ENCODE measurements at regions not wholly inside any gene's neighbourhood (a gene's known extent, or its start where the extent isn't known, plus 50 kb on each side); places are given as distances from the start of the nearest gene placed in this dataset.

- DNase-seq (ENCODE audit: low spot score): no peak
- TF ChIP-seq CTCF (IDR thresholded peaks at IDR 0.05; ENCODE audit: borderline replicate concordance, control extremely low read depth, extremely low read depth, insufficient read depth, missing control alignments): no peak
- in situ Hi-C loops (cut with MboI; ENCODE audit: low sequenced_read_pairs, unreplicated experiment): loop anchor here (10.0 kb wide), 1 partner anchor 405 kb away; no protein-coding TSS in a partner anchor
Observed at GRCh38 chr14:25120261-25120660, 70.3 kb upstream of the STXBP6 start.

- no peak for TF ChIP-seq CTCF (IDR thresholded peaks at IDR 0.05; ENCODE audit: borderline replicate concordance, control extremely low read depth, extremely low read depth, insufficient read depth, missing control alignments)
- DNase-seq (ENCODE audit: low spot score): no peak
- in situ Hi-C loops (cut with MboI; ENCODE audit: low sequenced_read_pairs, unreplicated experiment): no loop called here
Observed at GRCh38 chr14:25118671-25119070, 68.7 kb upstream of the STXBP6 start.

- no peak for DNase-seq (ENCODE audit: low spot score)
- no peak for TF ChIP-seq CTCF (IDR thresholded peaks at IDR 0.05; ENCODE audit: borderline replicate concordance, control extremely low read depth, extremely low read depth, insufficient read depth, missing control alignments)
- in situ Hi-C loops (cut with MboI; ENCODE audit: low sequenced_read_pairs, unreplicated experiment): no loop called here
Observed at GRCh38 chr14:25117342-25117741, 67.4 kb upstream of the STXBP6 start.

GRCh38 chr14:25116607-25117006 lies 66.7 kb upstream of the STXBP6 start:
- in situ Hi-C loops (cut with MboI; ENCODE audit: low sequenced_read_pairs, unreplicated experiment): no loop called here
- no peak for TF ChIP-seq CTCF (IDR thresholded peaks at IDR 0.05; ENCODE audit: borderline replicate concordance, control extremely low read depth, extremely low read depth, insufficient read depth, missing control alignments)
- DNase-seq (ENCODE audit: low spot score): no peak

- DNase-seq (ENCODE audit: low spot score): no peak
- no peak for TF ChIP-seq CTCF (IDR thresholded peaks at IDR 0.05; ENCODE audit: borderline replicate concordance, control extremely low read depth, extremely low read depth, insufficient read depth, missing control alignments)
- in situ Hi-C loops (cut with MboI; ENCODE audit: low sequenced_read_pairs, unreplicated experiment): no loop called here
Observed at GRCh38 chr14:25113394-25113793, 63.4 kb upstream of the STXBP6 start.

GRCh38 chr14:25111061-25111601 lies 61.2 kb upstream of the STXBP6 start:
- no peak for DNase-seq (ENCODE audit: low spot score)
- in situ Hi-C loops (cut with MboI; ENCODE audit: low sequenced_read_pairs, unreplicated experiment): no loop called here
- no peak for TF ChIP-seq CTCF (IDR thresholded peaks at IDR 0.05; ENCODE audit: borderline replicate concordance, control extremely low read depth, extremely low read depth, insufficient read depth, missing control alignments)
